ENCODE measurements at regions not wholly inside any gene's neighbourhood (a gene's known extent, or its start where the extent isn't known, plus 50 kb on each side); places are given as distances from the start of the nearest gene placed in this dataset.

GRCh38 chr4:45957353-45957752, 166.5 kb downstream of the GABRG1 start (continued):
- TF ChIP-seq SPI1 (IDR thresholded peaks at IDR 0.05; ENCODE audit: borderline replicate concordance, insufficient read depth, low read depth, low read length) (no peak), REST (IDR thresholded peaks at IDR 0.05; ENCODE audit: low read depth, low read length) (no peak)

- ChIA-PET POLR2A (no interaction called here), SMC1A (ENCODE audit: uncharacterized antibody, unreplicated experiment) (no interaction called here), CTCF (interaction anchor here (0.6 kb wide), 1 partner anchor 453 kb away, joined by 4 read pairs; no protein-coding TSS in a partner anchor), RAD21 (ENCODE audit: unreplicated experiment) (no interaction called here)
- intact Hi-C loops (cut with micrococcal nuclease; ENCODE audit: unreplicated experiment) (no loop called here), in situ Hi-C loops (cut with MboI) (no loop called here)
- BruUV-seq (replicated peaks) = no TSS peak
- no peaks in the 10 kb centered on the region for H3K9me3 ChIP-seq (replicated peaks; ENCODE audit: control insufficient read depth, insufficient read depth, low read length)
- WGBS (ENCODE audit: insufficient coverage, insufficient replicate concordance, low lambda C conversion rate, missing lambda C conversion rate) = 0% methylated on average over 3 of the region's 3 CpGs
- no peak overlapping the region for H3K9ac ChIP-seq (ENCODE audit: control insufficient read depth, insufficient read depth, low read length)
- H3K4me1 ChIP-seq (ENCODE audit: control insufficient read depth, insufficient read depth, low read length) = no peaks in the 10 kb centered on the region
- H3K4me2 ChIP-seq (ENCODE audit: control insufficient read depth, insufficient read depth) = no peak overlapping the region
- H3K79me2 ChIP-seq (ENCODE audit: control insufficient read depth, insufficient read depth, low read length) = no peaks in the 10 kb centered on the region
- ATAC-seq = no peak
- no peaks in the 10 kb centered on the region for H3K36me3 ChIP-seq (ENCODE audit: control insufficient read depth in 2 of 2, insufficient read depth in 2 of 2, low read length in 1 of 2)
- DNase-seq (ENCODE audit: low read depth, low spot score) = no peak
- no peaks in the 10 kb centered on the region for H3K27me3 ChIP-seq (replicated peaks in 1 of 2; ENCODE audit: control insufficient read depth in 2 of 2, insufficient read depth in 2 of 2, low read length in 1 of 2)
- no peak overlapping the region for H3K27ac ChIP-seq (ENCODE audit: control insufficient read depth, insufficient read depth)
- no peak overlapping the region for H2AFZ ChIP-seq (ENCODE audit: control insufficient read depth, low read depth, low read length)
- no peak overlapping the region for H3K4me3 ChIP-seq
- H4K20me1 ChIP-seq (ENCODE audit: control insufficient read depth, insufficient read depth) = no peaks in the 10 kb centered on the region
- FAIRE-seq = no peak
- TF ChIP-seq SREBF2 (IDR thresholded peaks at IDR 0.05; ENCODE audit: low read length) (no peak), BRCA1 (IDR thresholded peaks at IDR 0.05; ENCODE audit: low read depth, low read length) (no peak), CBX5 (IDR thresholded peaks at IDR 0.05; ENCODE audit: low read depth) (no peak), NKRF (conservative IDR thresholded peaks at IDR 0.05) (no peak), LARP7 (IDR thresholded peaks at IDR 0.05) (no peak), EGR1 (IDR thresholded peaks at IDR 0.05; ENCODE audit: borderline replicate concordance in 1 of 2, low read depth in 2 of 2, low read length in 2 of 2) (no peak), IRF4 (IDR thresholded peaks at IDR 0.05; ENCODE audit: low read depth, low read length) (no peak), JUNB (IDR thresholded peaks at IDR 0.05) (no peak), RAD21 (IDR thresholded peaks at IDR 0.05; ENCODE audit: insufficient read depth, low read depth, low read length) (no peak), RB1 (IDR thresholded peaks at IDR 0.05; ENCODE audit: borderline replicate concordance) (no peak), ATF2 (IDR thresholded peaks at IDR 0.05; ENCODE audit: low read length) (no peak), BCLAF1 (IDR thresholded peaks at IDR 0.05) (no peak), ZSCAN29 (IDR thresholded peaks at IDR 0.05) (no peak)
Observed at GRCh38 chr4:45954276-45954675, 169.6 kb downstream of the GABRG1 start.

Data from GM12878 (cell line).